GM12864 (cell line): ENCODE measurements at regions not wholly inside any gene's neighbourhood (a gene's known extent, or its start where the extent isn't known, plus 50 kb on each side); places are given as distances from the start of the nearest gene placed in this dataset.

Source experiments
- DNase-seq: peaks from one replicate; pipeline ENCODE4 v3.0.0-alpha.2; 2011; ENCODE audit warnings: low read depth
- H3K4me3 ChIP-seq: 2 replicates; pipeline ENCODE4 v1.5.1; 2011; ENCODE audit warnings: mild to moderate bottlenecking, low read depth, low read length, control low read depth
- CTCF ChIP-seq: IDR thresholded peaks from 2 replicates; pipeline ENCODE4 v1.5.1; 2011; ENCODE audit warnings: low read depth, mild to moderate bottlenecking, moderate library complexity, low read length, control low read depth, inconsistent platforms; ENCODE audit errors: missing control alignments

GRCh38 chr20:22684072-22684762, 99.8 kb upstream of the FOXA2 start:
- no peak for DNase-seq
- no peak overlapping the region for H3K4me3 ChIP-seq
- TF ChIP-seq CTCF = peak; percentile 81

- TF ChIP-seq CTCF = no peak
- H3K4me3 ChIP-seq = no peak overlapping the region
Measured at GRCh38 chr20:22684763-22685443, 100.5 kb upstream of the FOXA2 start.

GRCh38 chr20:22686097-22686496, 101.7 kb upstream of the FOXA2 start:
- TF ChIP-seq CTCF = no peak
- no peak for DNase-seq
- no peak overlapping the region for H3K4me3 ChIP-seq

More at GRCh38 chr20:22684763-22685443, 100.5 kb upstream of the FOXA2 start:
- no peak for DNase-seq

GRCh38 chr20:22687676-22688349, 103.4 kb upstream of the FOXA2 start:
- TF ChIP-seq CTCF = no peak
- DNase-seq = no peak
- H3K4me3 ChIP-seq = no peak overlapping the region

GRCh38 chr20:22688485-22688884, 104.1 kb upstream of the FOXA2 start:
- no peak overlapping the region for H3K4me3 ChIP-seq
- DNase-seq = no peak
- TF ChIP-seq CTCF = no peak

- H3K4me3 ChIP-seq = no peak overlapping the region
- no peak for TF ChIP-seq CTCF
- DNase-seq = no peak
Measured at GRCh38 chr20:22689266-22689665, 104.9 kb upstream of the FOXA2 start.
